ENCODE measurements at regions not wholly inside any gene's neighbourhood (a gene's known extent, or its start where the extent isn't known, plus 50 kb on each side); places are given as distances from the start of the nearest gene placed in this dataset.
"Not testable (repeated sequence)": the region's sequence is repeated elsewhere in the genome, so short reads cannot be mapped to it uniquely, and the experiment has no call there.

GRCh38 chr13:55029280-55029679 is 2000.7 kb downstream of the OLFM4 start:
- Histone ChIP-seq H3K36me3 (ENCODE audit: insufficient read depth, low read length) (no peaks in the 10 kb centered on the region), H3K27ac (ENCODE audit: low read depth, low read length) (no peak overlapping the region), H3K4me3 (ENCODE audit: low read length) (no peak overlapping the region), H3K9me3 (ENCODE audit: low read length) (no peaks in the 10 kb centered on the region), H3K4me1 (ENCODE audit: insufficient read depth, low read length) (no peaks in the 10 kb centered on the region), H3K27me3 (ENCODE audit: insufficient read depth, low read length, poor library complexity, severe bottlenecking) (no peaks in the 10 kb centered on the region)
- Mint-ChIP-seq H3K27ac (no peak overlapping the region), H3K27me3 (no peaks in the 10 kb centered on the region), H3K9me3 (peaks cover 10 to 29% (median 22%) of the 10 kb centered on the region in 5 donors), H3K4me1 (no peaks in the 10 kb centered on the region), H3K36me3 (no peaks in the 10 kb centered on the region), H3K4me3 (no peak overlapping the region)
- no peak for DNase-seq
- ChIA-PET CTCF (no interaction called here), POLR2A (no interaction called here)

DNA sequence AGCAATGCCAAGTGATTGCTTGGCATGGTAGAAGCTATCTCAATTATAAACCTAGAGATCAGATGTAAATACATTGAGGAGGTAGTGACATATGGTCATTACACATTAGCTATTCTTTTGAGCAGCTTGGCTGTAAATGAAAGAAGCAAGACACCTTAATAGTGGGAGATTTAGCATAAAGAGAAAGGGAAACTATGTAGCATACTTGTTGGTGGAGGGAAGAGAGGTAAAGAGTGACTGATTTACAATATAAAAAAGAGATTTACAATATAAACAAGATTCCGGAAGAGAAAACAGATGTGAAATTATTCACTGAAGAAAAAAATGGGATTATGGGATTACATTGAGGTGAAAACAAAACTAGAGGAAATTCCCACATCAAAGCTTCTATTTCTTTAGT is 2009.6 kb downstream of the OLFM4 start:
- Histone ChIP-seq H3K27ac (ENCODE audit: low read depth, low read length) (no peak overlapping the region), H3K4me3 (ENCODE audit: low read length) (no peak overlapping the region), H3K27me3 (ENCODE audit: insufficient read depth, low read length, poor library complexity, severe bottlenecking) (no peaks in the 10 kb centered on the region), H3K9me3 (ENCODE audit: low read length) (no peaks in the 10 kb centered on the region), H3K36me3 (ENCODE audit: insufficient read depth, low read length) (no peaks in the 10 kb centered on the region), H3K4me1 (ENCODE audit: insufficient read depth, low read length) (no peaks in the 10 kb centered on the region)
- peaks cover 1 to 34% (median 3%) of the 10 kb centered on the region in 5 donors for H3K9me3 Mint-ChIP-seq
- H3K27ac Mint-ChIP-seq = peak overlapping the region in 1 of 8 donors; percentile 78
- ChIA-PET CTCF (no interaction called here), POLR2A (no interaction called here)
- no peaks in the 10 kb centered on the region for H3K4me1 Mint-ChIP-seq
- no peak overlapping the region for H3K4me3 Mint-ChIP-seq
- no peaks in the 10 kb centered on the region for H3K27me3 Mint-ChIP-seq
- no peaks in the 10 kb centered on the region for H3K36me3 Mint-ChIP-seq
- no peak for DNase-seq

GRCh38 chr13:55053891-55054550 is 2025.4 kb downstream of the OLFM4 start:
- H3K27me3 ChIP-seq (ENCODE audit: insufficient read depth, low read length, poor library complexity, severe bottlenecking); CTCF ChIA-PET; DNase-seq: not testable (repeated sequence)

GRCh38 chr13:55055666-55056065 is 2027.1 kb downstream of the OLFM4 start:
- H3K36me3 Mint-ChIP-seq; POLR2A ChIA-PET; H3K27me3 ChIP-seq (ENCODE audit: insufficient read depth, low read length, poor library complexity, severe bottlenecking); H3K9me3 ChIP-seq (ENCODE audit: low read length); H3K36me3 ChIP-seq (ENCODE audit: insufficient read depth, low read length); H3K4me1 ChIP-seq (ENCODE audit: insufficient read depth, low read length); H3K27ac Mint-ChIP-seq; H3K4me3 Mint-ChIP-seq; H3K4me3 ChIP-seq (ENCODE audit: low read length); H3K27me3 Mint-ChIP-seq; H3K4me1 Mint-ChIP-seq; H3K27ac ChIP-seq (ENCODE audit: low read depth, low read length); DNase-seq; CTCF ChIA-PET: not testable (repeated sequence)
- H3K9me3 Mint-ChIP-seq = peaks cover 0 to 28% (median 14%) of the 10 kb centered on the region in 5 donors

More at GRCh38 chr13:55053891-55054550, 2025.4 kb downstream of the OLFM4 start:
- peaks cover 4 to 24% (median 17%) of the 10 kb centered on the region in 5 donors for H3K9me3 Mint-ChIP-seq
- H3K27me3 Mint-ChIP-seq; H3K36me3 Mint-ChIP-seq; H3K9me3 ChIP-seq (ENCODE audit: low read length); H3K27ac ChIP-seq (ENCODE audit: low read depth, low read length); H3K4me3 ChIP-seq (ENCODE audit: low read length); H3K4me1 Mint-ChIP-seq; H3K4me1 ChIP-seq (ENCODE audit: insufficient read depth, low read length); POLR2A ChIA-PET; H3K36me3 ChIP-seq (ENCODE audit: insufficient read depth, low read length); H3K27ac Mint-ChIP-seq; H3K4me3 Mint-ChIP-seq: not testable (repeated sequence)

DNA sequence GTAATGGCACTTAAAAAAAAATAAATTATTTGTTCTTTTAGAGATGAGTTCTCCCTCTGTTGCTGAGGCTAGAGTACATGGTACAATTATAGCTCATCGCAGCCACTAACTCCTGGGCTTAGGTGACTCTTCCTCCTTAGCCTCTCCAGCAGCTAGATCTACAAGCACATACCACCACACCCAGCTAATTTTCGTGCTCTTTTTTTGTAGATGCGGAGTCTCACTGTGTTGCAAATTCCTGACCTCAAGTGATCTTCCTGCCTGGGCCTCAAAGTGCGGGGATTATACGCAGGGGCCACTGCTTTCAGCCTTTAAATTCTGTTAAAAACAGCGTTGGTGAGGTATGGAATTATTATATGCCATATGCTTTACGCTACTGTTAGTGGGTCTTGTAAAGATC is 2034.0 kb downstream of the OLFM4 start:
- no peaks in the 10 kb centered on the region for H3K4me1 ChIP-seq (ENCODE audit: insufficient read depth, low read length)
- Mint-ChIP-seq H3K9me3 (peaks cover 0 to 24% (median 11%) of the 10 kb centered on the region in 5 donors), H3K36me3 (peaks cover 0 to 2% (median 0%) of the 10 kb centered on the region in 3 donors), H3K27me3 (no peaks in the 10 kb centered on the region), H3K4me3 (no peak overlapping the region), H3K27ac (no peak overlapping the region), H3K4me1 (no peaks in the 10 kb centered on the region)
- H3K9me3 ChIP-seq (ENCODE audit: low read length) = no peaks in the 10 kb centered on the region
- DNase-seq = no peak
- CTCF ChIA-PET = no interaction called here
- H3K27me3 ChIP-seq (ENCODE audit: insufficient read depth, low read length, poor library complexity, severe bottlenecking) = no peaks in the 10 kb centered on the region
- no peak overlapping the region for H3K4me3 ChIP-seq (ENCODE audit: low read length)
- no peak overlapping the region for H3K27ac ChIP-seq (ENCODE audit: low read depth, low read length)
- no peaks in the 10 kb centered on the region for H3K36me3 ChIP-seq (ENCODE audit: insufficient read depth, low read length)
- POLR2A ChIA-PET = no interaction called here

- no peaks in the 10 kb centered on the region for H3K36me3 ChIP-seq (ENCODE audit: insufficient read depth, low read length)
- no peak overlapping the region for H3K27ac Mint-ChIP-seq
- no peak overlapping the region for H3K4me3 Mint-ChIP-seq
- H3K9me3 Mint-ChIP-seq = peaks cover 0 to 31% (median 7%) of the 10 kb centered on the region in 5 donors
- H3K27ac ChIP-seq (ENCODE audit: low read depth, low read length) = no peak overlapping the region
- DNase-seq = no peak
- CTCF ChIA-PET = no interaction called here
- no peaks in the 10 kb centered on the region for H3K36me3 Mint-ChIP-seq
- H3K9me3 ChIP-seq (ENCODE audit: low read length) = no peaks in the 10 kb centered on the region
- H3K27me3 Mint-ChIP-seq = no peaks in the 10 kb centered on the region
- no peaks in the 10 kb centered on the region for H3K4me1 ChIP-seq (ENCODE audit: insufficient read depth, low read length)
- no peaks in the 10 kb centered on the region for H3K4me1 Mint-ChIP-seq
- H3K27me3 ChIP-seq (ENCODE audit: insufficient read depth, low read length, poor library complexity, severe bottlenecking) = no peaks in the 10 kb centered on the region
- H3K4me3 ChIP-seq (ENCODE audit: low read length) = no peak overlapping the region
- POLR2A ChIA-PET = no interaction called here
Observed at GRCh38 chr13:55067946-55068345, 2039.3 kb downstream of the OLFM4 start.

- POLR2A ChIA-PET = no interaction called here
- Histone ChIP-seq H3K4me1 (ENCODE audit: insufficient read depth, low read length) (no peaks in the 10 kb centered on the region), H3K4me3 (ENCODE audit: low read length) (no peak overlapping the region), H3K9me3 (ENCODE audit: low read length) (no peaks in the 10 kb centered on the region), H3K27ac (ENCODE audit: low read depth, low read length) (no peak overlapping the region), H3K27me3 (ENCODE audit: insufficient read depth, low read length, poor library complexity, severe bottlenecking) (no peaks in the 10 kb centered on the region), H3K36me3 (ENCODE audit: insufficient read depth, low read length) (no peaks in the 10 kb centered on the region)
- H3K27me3 Mint-ChIP-seq = no peaks in the 10 kb centered on the region
- no peak overlapping the region for H3K27ac Mint-ChIP-seq
- H3K9me3 Mint-ChIP-seq = peaks cover 0 to 29% (median 8%) of the 10 kb centered on the region in 5 donors
- H3K4me3 Mint-ChIP-seq = no peak overlapping the region
- CTCF ChIA-PET = no interaction called here
- H3K36me3 Mint-ChIP-seq = no peaks in the 10 kb centered on the region
- no peak for DNase-seq
- H3K4me1 Mint-ChIP-seq = no peaks in the 10 kb centered on the region
Observed at GRCh38 chr13:55069746-55070145, 2041.1 kb downstream of the OLFM4 start.

GRCh38 chr13:55073000-55073399 is 2044.4 kb downstream of the OLFM4 start:
- no peak overlapping the region for H3K27ac Mint-ChIP-seq
- DNase-seq = no peak
- H3K4me1 Mint-ChIP-seq = no peaks in the 10 kb centered on the region
- H3K36me3 Mint-ChIP-seq = no peaks in the 10 kb centered on the region
- Histone ChIP-seq H3K27me3 (ENCODE audit: insufficient read depth, low read length, poor library complexity, severe bottlenecking) (no peaks in the 10 kb centered on the region), H3K9me3 (ENCODE audit: low read length) (no peaks in the 10 kb centered on the region), H3K36me3 (ENCODE audit: insufficient read depth, low read length) (no peaks in the 10 kb centered on the region), H3K4me3 (ENCODE audit: low read length) (no peak overlapping the region), H3K4me1 (ENCODE audit: insufficient read depth, low read length) (no peaks in the 10 kb centered on the region), H3K27ac (ENCODE audit: low read depth, low read length) (no peak overlapping the region)
- H3K9me3 Mint-ChIP-seq = peaks cover 0 to 32% (median 12%) of the 10 kb centered on the region in 5 donors
- H3K27me3 Mint-ChIP-seq = no peaks in the 10 kb centered on the region
- ChIA-PET CTCF (no interaction called here), POLR2A (no interaction called here)
- no peak overlapping the region for H3K4me3 Mint-ChIP-seq

- Histone ChIP-seq H3K36me3 (ENCODE audit: insufficient read depth, low read length) (no peaks in the 10 kb centered on the region), H3K27me3 (ENCODE audit: insufficient read depth, low read length, poor library complexity, severe bottlenecking) (no peaks in the 10 kb centered on the region), H3K27ac (ENCODE audit: low read depth, low read length) (no peak overlapping the region), H3K9me3 (ENCODE audit: low read length) (no peaks in the 10 kb centered on the region), H3K4me1 (ENCODE audit: insufficient read depth, low read length) (no peaks in the 10 kb centered on the region), H3K4me3 (ENCODE audit: low read length) (no peak overlapping the region)
- CTCF ChIA-PET = no interaction called here
- no peaks in the 10 kb centered on the region for H3K36me3 Mint-ChIP-seq
- H3K4me3 Mint-ChIP-seq = no peak overlapping the region
- H3K4me1 Mint-ChIP-seq = no peaks in the 10 kb centered on the region
- H3K9me3 Mint-ChIP-seq = peaks cover 9 to 46% (median 19%) of the 10 kb centered on the region in 5 donors
- peaks cover 0 to 2% of the 10 kb centered on the region in 2 donors for H3K27me3 Mint-ChIP-seq
- H3K27ac Mint-ChIP-seq = no peak overlapping the region
- no peak for DNase-seq
- POLR2A ChIA-PET = no interaction called here
Observed at GRCh38 chr13:55084630-55085029, 2056.0 kb downstream of the OLFM4 start.

All from CD8-positive, alpha-beta memory T cell (primary cell).